Naive B cell (primary cell): ENCODE measurements at regions not wholly inside any gene's neighbourhood (a gene's known extent, or its start where the extent isn't known, plus 50 kb on each side); places are given as distances from the start of the nearest gene placed in this dataset.

Experiments used
- ATAC-seq, 2 donors: fragments of 150-1000 bp; cut with Tn5 transposase; 2 replicates each; pipeline ENCODE4 v1.10.0; 2021; ENCODE audit warnings: low read depth in 2 of 2, mild to moderate bottlenecking in 2 of 2, moderate library complexity in 2 of 2
- DNase-seq: peaks from one replicate; pipeline ENCODE4 v3.0.0; 2022
- H3K27ac Mint-ChIP-seq, 6 donors: one replicate each; pipeline ENCODE4 v1.8.0; 2020 to 2022; ENCODE audit warnings: mild to moderate bottlenecking in 6 of 6, mixed read lengths in 6 of 6, moderate library complexity in 5 of 6, inconsistent platforms in 2 of 6
- H3K27me3 Mint-ChIP-seq, 3 donors: one replicate each; pipeline ENCODE4 v1.8.0; 2021 to 2022; ENCODE audit warnings: mixed read lengths in 3 of 3, mild to moderate bottlenecking in 1 of 3
- H3K36me3 Mint-ChIP-seq, 2 donors: one replicate each; pipeline ENCODE4 v1.8.0; 2020 to 2022; ENCODE audit warnings: mixed read lengths in 2 of 2, inconsistent platforms in 1 of 2, mild to moderate bottlenecking in 1 of 2
- H3K4me1 Mint-ChIP-seq, 3 donors: one replicate each; pipeline ENCODE4 v1.8.0; 2020 to 2022; ENCODE audit warnings: mixed read lengths in 3 of 3, inconsistent platforms in 1 of 3, mild to moderate bottlenecking in 1 of 3, moderate library complexity in 1 of 3
- H3K4me3 Mint-ChIP-seq, 8 donors: one replicate each; pipeline ENCODE4 v1.8.0; 2020 to 2022; ENCODE audit warnings: mild to moderate bottlenecking in 8 of 8, mixed read lengths in 8 of 8, moderate library complexity in 8 of 8, inconsistent platforms in 2 of 8
- H3K9me3 Mint-ChIP-seq, 7 donors: one replicate each; pipeline ENCODE4 v1.8.0; 2020 to 2022; ENCODE audit warnings: mixed read lengths in 7 of 7, mild to moderate bottlenecking in 5 of 7, inconsistent platforms in 2 of 7, moderate library complexity in 1 of 7

- no peaks in the 10 kb centered on the region for H3K9me3 Mint-ChIP-seq
- no peak for ATAC-seq
- no peak overlapping the region for H3K4me3 Mint-ChIP-seq
- H3K27ac Mint-ChIP-seq = no peak overlapping the region
- DNase-seq = no peak
- no peaks in the 10 kb centered on the region for H3K36me3 Mint-ChIP-seq
- peaks cover 12 to 21% (median 16%) of the 10 kb centered on the region in 3 donors for H3K27me3 Mint-ChIP-seq
- H3K4me1 Mint-ChIP-seq = no peaks in the 10 kb centered on the region
Measured at GRCh38 chr15:94094310-94094709, 137.1 kb upstream of the MCTP2 start.

DNA sequence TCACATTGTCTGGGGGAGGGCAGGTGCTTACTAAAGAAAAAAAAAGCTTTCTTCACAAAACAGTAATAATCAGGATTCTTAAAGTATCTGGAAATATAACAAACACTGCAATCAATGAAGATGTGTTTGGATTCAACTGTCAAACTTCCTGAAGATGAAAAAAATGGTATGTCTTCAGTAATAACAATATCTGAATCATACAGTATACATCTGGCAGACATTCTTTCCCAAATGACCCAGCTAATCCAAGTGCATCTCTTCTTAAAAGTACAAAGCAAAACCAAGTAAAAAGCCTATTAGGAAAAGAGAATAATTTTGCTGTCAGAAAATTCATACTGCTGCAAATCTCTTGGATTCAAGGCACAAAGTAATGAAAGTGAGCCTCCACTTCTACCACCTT, 145.0 kb upstream of the MCTP2 start:
- no peaks in the 10 kb centered on the region for H3K36me3 Mint-ChIP-seq
- no peak overlapping the region for H3K4me3 Mint-ChIP-seq

GRCh38 chr15:94083467-94084052, 147.8 kb upstream of the MCTP2 start:
- ATAC-seq (no peak), DNase-seq (no peak)
- H3K36me3 Mint-ChIP-seq = no peaks in the 10 kb centered on the region
- H3K4me1 Mint-ChIP-seq = no peaks in the 10 kb centered on the region
- H3K27ac Mint-ChIP-seq = no peak overlapping the region
- peaks cover 0 to 13% (median 4%) of the 10 kb centered on the region in 3 donors for H3K27me3 Mint-ChIP-seq
- H3K9me3 Mint-ChIP-seq = no peaks in the 10 kb centered on the region
- no peak overlapping the region for H3K4me3 Mint-ChIP-seq

More for the DNA sequence above, 145.0 kb upstream of the MCTP2 start:
- H3K27me3 Mint-ChIP-seq = peaks cover 0 to 18% (median 15%) of the 10 kb centered on the region in 3 donors
- ATAC-seq = no peak
- no peaks in the 10 kb centered on the region for H3K4me1 Mint-ChIP-seq
- no peak overlapping the region for H3K27ac Mint-ChIP-seq
- DNase-seq = no peak
- H3K9me3 Mint-ChIP-seq = no peaks in the 10 kb centered on the region

DNA sequence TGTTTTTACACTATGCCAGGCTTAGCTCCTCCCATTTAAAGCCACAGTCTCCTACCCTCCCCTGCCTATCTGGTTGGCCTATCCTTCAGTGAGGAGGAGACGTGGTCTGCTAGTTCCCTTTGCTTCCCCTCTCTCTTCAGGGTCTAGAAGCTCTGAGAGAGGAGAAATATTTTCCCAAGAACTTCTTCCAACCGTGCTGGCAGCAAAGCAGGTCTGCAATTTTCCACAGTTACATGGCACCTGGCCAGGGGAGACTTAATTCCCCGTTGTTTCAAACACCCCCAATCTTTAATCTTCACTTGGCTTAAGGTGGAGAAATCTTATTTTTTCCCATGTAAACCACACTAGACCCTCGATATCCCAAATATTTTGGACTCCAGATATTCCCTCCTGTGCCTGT, 149.5 kb upstream of the MCTP2 start:
- no peak for ATAC-seq
- H3K4me1 Mint-ChIP-seq = no peaks in the 10 kb centered on the region
- H3K9me3 Mint-ChIP-seq = no peaks in the 10 kb centered on the region
- H3K27me3 Mint-ChIP-seq = peaks cover 0 to 12% (median 0%) of the 10 kb centered on the region in 3 donors
- no peak for DNase-seq
- no peaks in the 10 kb centered on the region for H3K36me3 Mint-ChIP-seq
- H3K4me3 Mint-ChIP-seq = no peak overlapping the region
- no peak overlapping the region for H3K27ac Mint-ChIP-seq

DNA sequence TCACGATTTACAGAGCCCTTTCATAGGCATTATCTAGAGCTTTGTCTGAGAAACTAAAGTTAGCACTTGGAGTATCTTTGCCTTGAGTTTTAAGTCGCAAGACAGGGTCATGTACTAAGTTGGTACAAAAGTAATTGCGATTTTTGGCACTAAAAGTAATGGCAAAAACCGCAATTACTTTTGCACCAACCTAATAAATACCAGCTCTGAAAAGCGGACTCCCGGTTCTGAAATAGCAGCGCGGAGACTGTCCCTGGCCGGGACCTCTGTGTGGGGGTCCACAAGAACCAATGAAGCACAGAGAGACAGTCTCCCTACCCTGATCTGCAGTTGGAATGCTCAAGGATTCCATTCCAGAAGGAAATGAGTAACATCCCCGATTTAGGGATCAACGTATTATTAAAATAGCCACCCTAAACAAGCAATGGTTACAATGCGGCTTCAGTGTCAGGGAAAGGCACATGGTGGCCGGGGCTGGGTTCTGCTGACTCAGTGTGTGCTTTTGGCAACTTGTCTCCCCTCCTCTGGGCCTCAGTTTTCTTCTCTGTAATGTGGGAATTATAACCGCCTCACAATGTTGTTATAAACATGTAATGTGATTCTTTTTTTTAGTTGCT, 150.3 kb upstream of the MCTP2 start:
- H3K27me3 Mint-ChIP-seq = peaks cover 0 to 12% (median 2%) of the 10 kb centered on the region in 3 donors
- H3K27ac Mint-ChIP-seq = no peak overlapping the region
- H3K4me1 Mint-ChIP-seq = no peaks in the 10 kb centered on the region
- DNase-seq (no peak), ATAC-seq (no peak)
- H3K36me3 Mint-ChIP-seq = no peaks in the 10 kb centered on the region
- H3K4me3 Mint-ChIP-seq = no peak overlapping the region
- no peaks in the 10 kb centered on the region for H3K9me3 Mint-ChIP-seq

DNA sequence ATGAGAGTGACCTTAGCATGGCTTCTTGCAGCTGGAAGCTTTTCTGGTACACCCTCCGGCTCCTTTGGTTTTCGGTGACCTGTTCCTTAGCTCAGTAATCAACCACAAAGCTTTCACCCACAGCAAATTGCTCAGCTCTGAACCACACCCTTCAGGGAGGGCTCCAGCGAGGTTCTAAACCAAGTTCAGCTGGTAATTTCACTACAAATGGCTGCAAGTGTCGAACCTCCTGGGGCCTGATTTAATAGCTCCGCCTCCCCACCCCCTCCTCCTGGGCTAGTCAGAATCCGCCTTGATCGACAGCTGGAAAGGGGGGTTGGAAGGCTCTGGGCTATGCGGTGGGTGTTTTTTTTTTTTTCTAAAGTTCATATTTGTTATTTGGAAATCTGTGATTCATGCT, 150.9 kb upstream of the MCTP2 start:
- H3K4me1 Mint-ChIP-seq = no peaks in the 10 kb centered on the region
- peaks cover 0 to 12% (median 5%) of the 10 kb centered on the region in 3 donors for H3K27me3 Mint-ChIP-seq
- H3K9me3 Mint-ChIP-seq = no peaks in the 10 kb centered on the region
- ATAC-seq = no peak
- no peaks in the 10 kb centered on the region for H3K36me3 Mint-ChIP-seq
- H3K4me3 Mint-ChIP-seq = no peak overlapping the region
- no peak overlapping the region for H3K27ac Mint-ChIP-seq
- DNase-seq = no peak

DNA sequence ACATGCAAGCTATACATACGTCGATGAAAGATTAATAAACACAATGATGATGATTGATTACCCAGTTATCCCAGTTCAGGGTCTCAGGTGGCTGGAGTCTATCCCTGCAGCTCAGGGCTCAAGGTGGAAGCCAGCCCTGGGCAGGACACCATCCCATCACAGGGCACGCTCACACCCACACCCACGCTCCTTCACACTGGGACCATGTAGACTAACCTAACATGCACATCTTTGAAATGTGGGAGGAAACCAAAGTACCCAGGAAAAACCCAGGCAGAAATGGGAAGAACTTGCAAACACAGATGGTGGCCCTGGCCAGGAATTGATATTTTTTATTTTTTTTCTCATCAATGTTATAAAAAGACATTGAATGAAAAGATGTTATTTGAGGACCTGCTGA, 151.4 kb upstream of the MCTP2 start:
- H3K4me1 Mint-ChIP-seq = no peaks in the 10 kb centered on the region
- H3K4me3 Mint-ChIP-seq = no peak overlapping the region
- no peaks in the 10 kb centered on the region for H3K36me3 Mint-ChIP-seq
- H3K27me3 Mint-ChIP-seq = peaks cover 0 to 12% (median 5%) of the 10 kb centered on the region in 3 donors
- no peak for DNase-seq
- H3K27ac Mint-ChIP-seq = no peak overlapping the region
- no peak for ATAC-seq
- H3K9me3 Mint-ChIP-seq = no peaks in the 10 kb centered on the region

DNA sequence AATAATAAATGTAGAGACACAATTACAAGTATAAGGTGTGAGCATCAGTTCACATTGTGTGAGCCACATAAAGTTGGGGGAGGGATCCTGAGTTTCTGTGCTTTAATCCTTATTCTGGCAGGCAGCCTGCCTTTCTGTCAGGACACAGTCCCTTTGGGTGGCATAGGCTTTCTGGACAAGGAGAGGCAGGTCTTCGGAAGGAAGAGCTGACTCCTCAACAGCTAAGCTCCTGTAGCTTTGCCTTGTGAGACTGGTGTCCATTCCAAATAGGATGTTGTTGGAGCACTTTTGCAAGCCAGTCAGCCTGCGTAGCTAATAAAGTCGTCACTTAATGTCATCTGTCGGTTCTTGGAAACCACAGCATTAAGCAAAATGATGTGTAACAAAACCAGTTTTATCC, 151.9 kb upstream of the MCTP2 start:
- DNase-seq (no peak), ATAC-seq (no peak)
- H3K27ac Mint-ChIP-seq = no peak overlapping the region
- H3K4me1 Mint-ChIP-seq = no peaks in the 10 kb centered on the region
- peaks cover 0 to 12% (median 5%) of the 10 kb centered on the region in 3 donors for H3K27me3 Mint-ChIP-seq
- H3K9me3 Mint-ChIP-seq = no peaks in the 10 kb centered on the region
- no peak overlapping the region for H3K4me3 Mint-ChIP-seq
- H3K36me3 Mint-ChIP-seq = no peaks in the 10 kb centered on the region

DNA sequence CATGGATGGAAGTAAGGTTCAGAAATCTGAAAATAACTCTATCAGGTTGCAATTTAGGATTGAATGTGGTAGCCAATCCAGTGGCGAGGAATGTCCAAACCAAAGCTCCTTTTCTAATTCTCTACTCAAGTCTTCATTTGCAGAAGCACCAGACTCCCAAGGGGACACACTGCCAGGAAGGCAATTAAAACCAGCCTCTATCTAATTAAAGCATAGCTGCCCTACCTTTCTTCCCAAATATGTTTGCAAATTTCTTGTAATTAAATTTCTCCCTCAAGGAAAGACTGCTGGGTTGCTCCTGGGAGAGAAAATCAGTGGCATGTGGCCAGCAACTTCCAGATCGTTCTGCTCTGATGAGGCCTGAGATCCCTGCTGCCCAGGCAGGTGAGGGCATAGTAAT, 153.4 kb upstream of the MCTP2 start:
- Mint-ChIP-seq H3K4me1 (no peaks in the 10 kb centered on the region), H3K4me3 (no peak overlapping the region), H3K27me3 (peaks cover 0 to 8% (median 5%) of the 10 kb centered on the region in 3 donors), H3K9me3 (no peaks in the 10 kb centered on the region), H3K27ac (no peak overlapping the region), H3K36me3 (no peaks in the 10 kb centered on the region)
- DNase-seq (no peak), ATAC-seq (no peak)

DNA sequence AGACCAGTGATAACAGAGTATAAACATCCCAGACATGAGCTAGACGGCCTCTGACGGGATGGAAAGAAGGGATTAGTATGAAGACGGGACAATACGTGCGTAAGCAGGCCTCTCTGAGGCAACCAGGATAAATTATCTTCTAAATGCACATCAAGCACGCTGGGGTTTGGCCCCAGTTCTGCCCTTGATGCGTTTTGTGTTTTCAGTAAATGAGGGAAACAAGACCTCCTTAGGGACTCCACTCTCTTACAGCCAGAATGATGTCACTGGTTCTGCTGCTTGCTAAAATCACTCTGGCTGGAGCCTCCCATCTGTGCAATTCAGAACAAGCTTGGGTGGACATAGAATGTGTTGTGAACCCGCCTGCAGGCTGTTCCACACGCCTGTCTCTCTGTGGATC, 156.0 kb upstream of the MCTP2 start:
- ATAC-seq (no peak), DNase-seq (no peak)
- no peak overlapping the region for H3K4me3 Mint-ChIP-seq
- H3K9me3 Mint-ChIP-seq = peaks cover 0 to 2% (median 0%) of the 10 kb centered on the region in 7 donors
- H3K36me3 Mint-ChIP-seq = no peaks in the 10 kb centered on the region
- peaks cover 0 to 3% (median 0%) of the 10 kb centered on the region in 3 donors for H3K4me1 Mint-ChIP-seq
- H3K27ac Mint-ChIP-seq = no peak overlapping the region
- H3K27me3 Mint-ChIP-seq = peaks cover 4 to 7% (median 5%) of the 10 kb centered on the region in 3 donors

DNA sequence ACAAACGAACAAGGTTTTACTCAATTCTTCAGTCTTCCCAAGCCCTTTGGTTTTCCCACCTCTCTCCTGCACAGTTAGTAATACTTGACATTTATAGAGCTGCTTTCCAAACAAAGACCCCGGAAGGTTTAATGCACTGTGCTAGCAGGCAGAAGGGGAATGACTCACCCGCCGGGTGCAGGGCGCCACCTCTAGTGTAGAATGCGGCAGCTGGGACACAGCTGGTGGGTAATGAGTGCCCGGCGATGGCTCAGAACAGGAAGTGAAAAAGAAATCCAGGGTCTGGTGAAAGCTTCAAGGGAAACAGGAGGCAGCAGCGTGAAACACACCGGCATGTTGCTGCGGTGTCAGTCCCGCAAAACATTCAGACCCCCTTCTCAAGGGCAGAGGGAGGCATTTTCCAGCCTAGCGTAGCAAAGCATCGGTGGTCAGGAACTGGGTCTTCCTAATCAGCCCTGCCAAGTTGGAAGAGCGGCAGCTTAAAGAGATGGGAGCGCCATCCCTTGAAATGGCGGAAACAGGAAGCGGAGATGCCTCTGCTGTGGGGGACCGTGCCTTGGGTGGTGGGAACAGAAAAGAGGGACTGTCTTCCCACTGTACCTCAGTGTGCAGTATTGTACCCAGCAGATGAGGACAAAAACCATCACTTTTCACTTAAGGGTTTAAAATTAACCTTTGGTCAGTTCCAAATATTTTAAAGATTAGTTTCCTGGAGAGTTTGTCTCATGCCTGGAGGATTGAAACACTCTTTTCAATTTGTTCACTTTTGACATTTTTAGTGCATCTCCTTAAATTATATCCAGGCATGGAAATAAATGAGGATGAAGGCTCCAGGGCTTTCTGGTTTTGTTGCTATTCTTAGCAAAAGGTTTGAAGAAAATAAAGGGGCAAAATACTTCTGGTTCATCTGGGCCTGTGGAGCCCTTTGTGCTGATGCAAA, 160.7 kb upstream of the MCTP2 start:
- Mint-ChIP-seq H3K36me3 (peaks cover 0 to 3% of the 10 kb centered on the region in 2 donors), H3K27me3 (peaks cover 0 to 11% (median 10%) of the 10 kb centered on the region in 3 donors), H3K27ac (no peak overlapping the region), H3K4me1 (peaks cover 0 to 4% (median 0%) of the 10 kb centered on the region in 3 donors), H3K4me3 (no peak overlapping the region), H3K9me3 (peaks cover 0 to 37% (median 10%) of the 10 kb centered on the region in 7 donors)
- DNase-seq = no peak
- ATAC-seq = no peak

DNA sequence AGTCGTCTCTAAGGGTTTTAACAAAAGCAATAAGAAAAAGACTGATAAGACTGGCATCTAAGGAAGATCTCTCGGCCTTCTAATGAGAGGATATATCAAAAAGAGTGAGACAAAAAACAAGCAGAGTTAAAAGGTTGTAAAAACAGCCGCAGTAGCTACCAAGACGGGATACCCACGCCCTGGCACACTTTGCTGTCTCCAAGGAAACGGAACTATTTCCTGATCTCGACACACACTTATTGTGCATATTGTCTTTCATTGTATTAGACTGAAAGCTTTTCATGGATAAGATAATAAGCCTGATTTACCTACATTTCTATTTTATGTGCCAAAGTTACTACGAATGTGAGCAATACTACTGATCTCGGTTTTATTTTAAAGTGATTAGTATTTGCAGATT, 161.5 kb upstream of the MCTP2 start:
- DNase-seq (no peak), ATAC-seq (no peak)
- Mint-ChIP-seq H3K27ac (no peak overlapping the region), H3K9me3 (peaks cover 0 to 37% (median 12%) of the 10 kb centered on the region in 7 donors), H3K27me3 (peaks cover 0 to 18% (median 14%) of the 10 kb centered on the region in 3 donors), H3K36me3 (peaks cover 0 to 8% of the 10 kb centered on the region in 2 donors), H3K4me1 (peaks cover 0 to 4% (median 0%) of the 10 kb centered on the region in 3 donors), H3K4me3 (peak overlapping the region in 1 of 8 donors; percentile 68)

DNA sequence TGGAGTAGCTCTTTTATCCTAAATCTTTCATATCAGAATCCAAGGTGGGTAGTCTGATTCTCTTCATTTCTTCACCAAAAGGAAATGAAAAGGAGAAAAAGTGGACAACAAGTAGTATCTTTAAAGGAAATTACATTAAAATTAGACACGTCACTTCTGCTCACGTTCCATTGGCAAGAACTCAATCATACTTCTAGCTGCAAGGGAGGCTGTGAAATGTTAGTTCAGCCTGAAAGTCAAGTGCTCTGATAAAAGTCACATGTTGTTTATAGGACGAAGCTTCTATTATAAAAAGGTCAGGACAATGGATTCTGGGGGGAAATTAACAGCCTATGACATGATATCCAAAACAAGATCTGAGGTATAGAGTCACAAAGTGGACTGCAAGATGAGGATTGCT, 164.6 kb upstream of the MCTP2 start:
- Mint-ChIP-seq H3K27ac (no peak overlapping the region), H3K9me3 (peaks cover 0 to 37% (median 12%) of the 10 kb centered on the region in 7 donors), H3K27me3 (peaks cover 6 to 21% (median 19%) of the 10 kb centered on the region in 3 donors), H3K4me3 (no peak overlapping the region), H3K4me1 (peaks cover 0 to 4% (median 0%) of the 10 kb centered on the region in 3 donors), H3K36me3 (peaks cover 0 to 8% of the 10 kb centered on the region in 2 donors)
- ATAC-seq (no peak), DNase-seq (no peak)
